SK-N-MC (cell line): ENCODE measurements at regions not wholly inside any gene's neighbourhood (a gene's known extent, or its start where the extent isn't known, plus 50 kb on each side); places are given as distances from the start of the nearest gene placed in this dataset.

Experiments used
- DNase-seq: peaks from one replicate; pipeline ENCODE4 v3.0.0-alpha.2; 2011; ENCODE audit warnings: low read depth, low spot score
- H3K27ac ChIP-seq: fragments of 200-600 bp; sonication (generic); 2 replicates; pipeline ENCODE4 v1.5.1; 2016; ENCODE audit warnings: mixed run types
- H3K36me3 ChIP-seq: fragments of 200-600 bp; sonication (generic); 2 replicates; pipeline ENCODE4 v1.6.1; 2017; ENCODE audit warnings: antibody characterized with exemption, low read length, mixed read lengths; ENCODE audit not compliant: insufficient read depth
- H3K4me3 ChIP-seq: fragments of 200-600 bp; sonication (generic); 2 replicates; pipeline ENCODE4 v1.5.1; 2016
- H3K9ac ChIP-seq: fragments of 200-600 bp; sonication (generic); 2 replicates; pipeline ENCODE4 v1.8.0; 2017; ENCODE audit warnings: mixed run types, mixed read lengths; ENCODE audit not compliant: insufficient read length
- H3K9me3 ChIP-seq: fragments of 200-600 bp; sonication (generic); 2 replicates; pipeline ENCODE4 v1.6.1; 2017; ENCODE audit warnings: low read depth, mild to moderate bottlenecking, antibody characterized with exemption, low read length, moderate library complexity, mixed read lengths
- EZH2 ChIP-seq: fragments of 200-600 bp; sonication (generic); IDR thresholded peaks from one replicate; pipeline ENCODE4 v1.6.1; 2017; ENCODE audit warnings: antibody characterized with exemption
- FOXP2 ChIP-seq: optimal IDR thresholded peaks from 2 replicates; pipeline ENCODE3; 2011; ENCODE audit warnings: mild to moderate bottlenecking, moderate library complexity; ENCODE audit not compliant: insufficient read depth; ENCODE audit errors: extremely low read length, control extremely low read depth
- POLR2AphosphoS5 ChIP-seq: IDR thresholded peaks from 2 replicates; pipeline ENCODE4 v1.6.1; 2012; ENCODE audit warnings: mild to moderate bottlenecking, low read depth, low read length, borderline replicate concordance

DNA sequence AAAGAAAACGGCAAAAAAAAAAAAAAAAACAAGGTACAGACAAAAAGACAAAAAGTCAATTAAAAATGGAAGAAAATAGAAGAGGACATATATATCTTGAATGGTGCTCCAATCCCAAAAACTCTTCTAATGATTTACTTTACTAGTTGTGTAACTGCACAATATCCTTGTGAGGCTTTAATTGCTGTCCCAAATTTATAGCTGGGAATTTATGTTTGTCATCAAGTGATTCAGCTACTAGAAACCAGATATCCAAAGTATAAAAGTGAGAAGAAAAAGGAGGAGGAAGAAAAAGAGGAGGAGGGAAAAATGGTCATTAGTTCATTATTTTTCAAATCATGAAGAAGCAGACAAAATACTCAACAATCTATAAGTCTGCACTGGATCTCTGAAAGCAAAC lies 150.8 kb upstream of the ARPP21 start:
- H3K36me3 ChIP-seq = no peaks in the 10 kb centered on the region
- no peak overlapping the region for H3K4me3 ChIP-seq
- TF ChIP-seq FOXP2 = no peak
- TF ChIP-seq EZH2 = no peak
- TF ChIP-seq POLR2AphosphoS5 = no peak
- H3K9me3 ChIP-seq = no peaks in the 10 kb centered on the region
- no peak for DNase-seq
- H3K27ac ChIP-seq = no peak overlapping the region
- H3K9ac ChIP-seq = no peak overlapping the region

DNA sequence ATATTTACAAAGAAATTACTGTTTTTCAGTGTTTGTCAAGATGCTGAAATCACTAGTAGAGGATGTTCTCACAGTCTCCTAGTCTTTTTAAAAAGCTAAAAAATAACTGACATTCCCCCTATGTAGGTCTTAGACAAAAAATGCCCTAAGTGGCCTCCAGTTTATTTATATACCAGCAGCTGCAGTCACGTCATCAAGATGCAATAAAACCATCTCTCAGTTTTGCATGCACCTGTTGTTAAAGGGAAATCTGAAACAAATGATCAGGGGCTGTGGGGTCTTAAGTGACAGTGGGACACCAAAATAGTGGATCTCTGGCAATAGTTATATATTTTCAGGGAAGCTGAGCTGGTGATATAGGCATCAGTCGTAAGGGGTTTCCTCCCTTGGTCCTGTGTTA lies 146.5 kb upstream of the ARPP21 start:
- H3K9ac ChIP-seq = no peak overlapping the region
- no peak overlapping the region for H3K27ac ChIP-seq
- TF ChIP-seq EZH2 = no peak
- TF ChIP-seq FOXP2 = no peak
- no peak for TF ChIP-seq POLR2AphosphoS5
- no peaks in the 10 kb centered on the region for H3K36me3 ChIP-seq
- no peak for DNase-seq
- H3K4me3 ChIP-seq = no peak overlapping the region
- no peaks in the 10 kb centered on the region for H3K9me3 ChIP-seq

DNA sequence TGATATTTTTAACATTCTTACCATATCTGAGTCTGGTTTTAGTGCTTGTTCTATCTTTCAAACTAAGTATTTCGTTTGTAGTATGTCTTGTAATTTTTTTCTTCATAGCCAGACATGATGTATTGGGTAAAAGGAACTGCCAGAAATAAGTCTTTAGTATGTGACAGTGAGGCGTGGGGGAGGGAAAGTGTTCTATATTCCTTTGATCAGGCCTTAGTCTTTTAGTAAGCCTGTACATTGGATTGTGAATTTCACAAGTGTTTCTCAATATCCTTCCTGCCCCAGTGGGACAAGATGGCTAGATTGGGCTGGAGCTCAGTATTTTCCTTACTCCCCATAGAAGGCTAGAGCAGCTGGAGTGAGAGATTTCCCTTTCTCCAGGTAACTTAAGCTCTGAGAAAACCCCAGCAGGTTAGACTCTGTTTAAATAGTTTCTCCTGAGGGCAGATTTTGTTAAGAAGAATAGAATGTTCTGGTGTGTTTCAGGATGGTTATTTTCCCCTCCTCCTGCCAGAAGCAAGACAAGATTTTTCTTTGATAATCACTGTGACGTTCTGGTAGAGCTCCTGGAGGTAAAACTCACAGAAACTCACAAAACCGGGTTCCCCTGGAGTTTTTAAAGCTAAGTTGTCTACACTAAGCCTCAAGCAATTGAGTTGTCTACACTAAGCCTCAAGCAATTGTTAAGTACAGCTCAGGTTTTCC lies 140.7 kb upstream of the ARPP21 start:
- no peak for DNase-seq
- H3K27ac ChIP-seq = no peak overlapping the region
- no peaks in the 10 kb centered on the region for H3K9me3 ChIP-seq
- TF ChIP-seq EZH2 (no peak), POLR2AphosphoS5 (no peak), FOXP2 (no peak)
- no peaks in the 10 kb centered on the region for H3K36me3 ChIP-seq
- H3K9ac ChIP-seq = no peak overlapping the region
- H3K4me3 ChIP-seq = no peak overlapping the region

DNA sequence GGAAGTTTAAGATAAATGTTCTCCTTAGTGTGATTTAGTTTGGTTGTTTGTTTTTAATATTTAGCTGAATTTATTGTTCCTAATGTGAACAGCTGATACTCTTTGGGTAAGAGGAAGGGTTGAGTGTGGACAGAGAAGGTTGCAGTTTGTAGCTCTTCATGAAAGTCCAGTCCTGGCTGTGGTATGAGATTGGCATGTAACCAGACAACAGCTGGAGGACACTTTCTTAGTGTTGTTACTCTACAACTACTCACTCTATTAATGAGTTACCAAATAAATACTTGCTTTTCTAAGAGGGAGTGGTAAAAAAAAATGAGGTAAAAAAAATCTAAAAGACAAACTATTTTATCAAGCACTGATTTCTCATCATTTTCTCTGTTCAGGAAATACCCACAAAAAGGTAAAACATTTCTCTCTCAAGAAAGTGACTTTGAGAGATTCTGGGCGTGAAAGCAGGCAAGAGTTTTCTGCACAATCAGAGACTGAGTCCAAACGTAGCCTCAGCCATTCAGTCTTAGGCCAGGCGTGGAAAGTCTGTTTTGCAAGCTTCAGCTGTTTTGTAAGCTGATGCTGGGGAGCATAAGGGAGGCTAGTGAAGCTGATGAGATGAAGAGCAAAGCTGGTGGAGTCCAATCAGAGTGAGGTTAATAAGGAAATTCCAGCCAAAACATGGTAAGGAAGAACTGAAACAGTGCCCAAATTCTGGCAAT lies 138.5 kb upstream of the ARPP21 start:
- no peaks in the 10 kb centered on the region for H3K9me3 ChIP-seq
- no peak overlapping the region for H3K27ac ChIP-seq
- H3K36me3 ChIP-seq = no peaks in the 10 kb centered on the region
- H3K9ac ChIP-seq = no peak overlapping the region
- DNase-seq = no peak
- no peak overlapping the region for H3K4me3 ChIP-seq
- no peak for TF ChIP-seq FOXP2
- no peak for TF ChIP-seq POLR2AphosphoS5
- TF ChIP-seq EZH2 = no peak

DNA sequence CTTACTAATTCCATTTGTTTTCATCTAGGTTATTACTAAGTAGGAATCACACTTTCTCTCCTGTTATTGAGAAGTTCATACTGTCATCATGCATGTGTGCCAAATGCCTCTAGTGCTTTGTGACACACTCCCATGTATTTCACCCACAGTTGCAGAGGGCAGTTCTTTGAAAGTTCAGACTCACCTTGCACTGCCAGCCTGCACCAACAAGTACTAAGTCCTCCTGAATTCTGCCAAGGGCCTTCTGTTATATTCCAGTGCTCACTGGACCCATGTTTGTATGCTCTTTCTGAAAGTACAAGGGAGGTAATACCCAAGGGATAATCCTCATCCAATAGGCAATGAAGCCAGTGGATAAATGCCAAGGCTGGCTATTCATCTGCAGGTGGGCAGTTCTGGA lies 136.6 kb upstream of the ARPP21 start:
- no peaks in the 10 kb centered on the region for H3K36me3 ChIP-seq
- no peaks in the 10 kb centered on the region for H3K9me3 ChIP-seq
- no peak for DNase-seq
- H3K27ac ChIP-seq = no peak overlapping the region
- TF ChIP-seq EZH2 (no peak), FOXP2 (no peak), POLR2AphosphoS5 (no peak)
- H3K9ac ChIP-seq = no peak overlapping the region
- H3K4me3 ChIP-seq = no peak overlapping the region

DNA sequence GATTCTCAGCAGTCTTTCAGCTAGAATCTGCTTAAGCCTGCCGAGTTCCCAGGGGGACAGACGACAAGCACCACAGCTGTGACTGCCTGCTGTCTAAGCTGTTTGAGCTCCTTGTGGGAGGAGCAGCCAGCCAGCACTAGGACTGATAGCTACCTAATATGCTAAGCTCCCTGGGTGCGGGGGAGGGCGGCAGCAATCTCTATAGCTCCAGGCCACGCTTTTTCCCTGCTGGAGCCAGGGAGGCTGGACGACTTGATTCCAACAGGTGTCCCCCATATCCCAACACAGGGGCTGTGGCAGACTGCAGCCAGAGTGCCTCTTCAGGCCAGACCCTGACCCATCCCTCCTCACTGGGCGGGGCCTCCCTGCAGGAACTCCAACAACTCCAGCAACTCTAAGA lies 134.1 kb upstream of the ARPP21 start:
- Histone ChIP-seq H3K27ac (no peak overlapping the region), H3K9me3 (no peaks in the 10 kb centered on the region), H3K4me3 (no peak overlapping the region), H3K36me3 (no peaks in the 10 kb centered on the region), H3K9ac (no peak overlapping the region)
- no peak for DNase-seq
- TF ChIP-seq EZH2 (no peak), POLR2AphosphoS5 (no peak), FOXP2 (no peak)

DNA sequence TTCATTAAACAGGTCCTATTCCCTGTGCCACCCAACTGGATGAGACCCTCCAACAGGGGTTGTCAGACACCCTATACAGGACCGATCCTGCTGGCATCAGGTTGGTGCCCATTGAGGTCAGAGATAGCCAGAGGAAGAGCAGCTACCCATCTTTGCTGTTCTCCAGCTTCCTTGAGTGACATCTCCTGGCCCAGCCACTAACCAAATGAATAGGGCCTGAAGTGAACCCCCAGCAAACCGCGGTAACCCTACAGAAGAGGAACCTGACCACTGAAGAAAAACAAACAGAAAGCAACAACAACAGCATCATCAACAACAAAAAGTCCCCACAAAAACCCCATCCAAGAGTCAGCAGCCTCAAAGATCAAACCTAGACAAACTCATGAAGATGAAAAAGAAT lies 133.6 kb upstream of the ARPP21 start:
- no peak overlapping the region for H3K4me3 ChIP-seq
- H3K36me3 ChIP-seq = no peaks in the 10 kb centered on the region
- TF ChIP-seq EZH2 (no peak), POLR2AphosphoS5 (no peak), FOXP2 (no peak)
- no peak overlapping the region for H3K9ac ChIP-seq
- H3K27ac ChIP-seq = no peak overlapping the region
- H3K9me3 ChIP-seq = no peaks in the 10 kb centered on the region
- no peak for DNase-seq

DNA sequence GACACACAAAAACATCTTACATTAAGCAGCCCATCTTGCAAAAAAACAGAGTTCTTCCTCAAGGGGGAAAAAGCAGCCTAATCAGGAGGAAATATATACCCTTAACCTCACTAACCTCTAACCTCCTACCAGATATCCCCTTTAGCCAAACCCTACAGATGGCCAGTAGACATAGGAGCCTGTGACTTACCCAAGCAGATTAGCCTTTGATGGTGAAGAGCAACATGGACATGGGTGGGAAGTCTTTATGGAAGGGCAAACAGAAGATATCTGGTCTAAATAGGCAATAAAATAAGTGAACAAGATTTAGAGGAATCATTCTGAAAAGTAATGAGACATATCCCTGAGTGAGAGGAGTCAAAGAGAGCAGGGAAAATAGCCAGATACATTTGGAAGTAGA lies 119.4 kb upstream of the ARPP21 start:
- DNase-seq = no peak
- H3K9me3 ChIP-seq = no peaks in the 10 kb centered on the region
- H3K27ac ChIP-seq = no peak overlapping the region
- no peak overlapping the region for H3K9ac ChIP-seq
- no peak overlapping the region for H3K4me3 ChIP-seq
- TF ChIP-seq FOXP2 = no peak
- TF ChIP-seq EZH2 = no peak
- no peak for TF ChIP-seq POLR2AphosphoS5
- H3K36me3 ChIP-seq = no peaks in the 10 kb centered on the region
